HL-60 (cell line): ENCODE measurements at regions not wholly inside any gene's neighbourhood (a gene's known extent, or its start where the extent isn't known, plus 50 kb on each side); places are given as distances from the start of the nearest gene placed in this dataset.

Source experiments
- CTCF ChIP-seq: IDR thresholded peaks from one replicate; pipeline ENCODE4 v1.5.1; 2011; ENCODE audit warnings: low read length, control low read depth, inconsistent platforms; ENCODE audit not compliant: insufficient read depth
- GABPA ChIP-seq: IDR thresholded peaks from 2 replicates; pipeline ENCODE4 v1.6.1; 2012; ENCODE audit warnings: low read depth
- POLR2AphosphoS5 ChIP-seq: IDR thresholded peaks from 2 replicates; pipeline ENCODE4 v1.6.1; 2012; ENCODE audit warnings: low read depth
- REST ChIP-seq: IDR thresholded peaks from 2 replicates; pipeline ENCODE4 v1.6.1; 2012; ENCODE audit warnings: low read depth; ENCODE audit not compliant: insufficient replicate concordance
- SPI1 ChIP-seq: IDR thresholded peaks from 2 replicates; pipeline ENCODE4 v1.6.1; 2012; ENCODE audit warnings: low read depth, mild to moderate bottlenecking, borderline replicate concordance

GRCh38 chr16:59604354-59604753 lies 870.2 kb upstream of the GOT2 start:
- TF ChIP-seq CTCF (no peak), POLR2AphosphoS5 (no peak), REST (no peak), SPI1 (no peak), GABPA (no peak)
